Right lobe of liver (tissue), 6 donors: ENCODE measurements at regions not wholly inside any gene's neighbourhood (a gene's known extent, or its start where the extent isn't known, plus 50 kb on each side); places are given as distances from the start of the nearest gene placed in this dataset.

Experiments
- ATAC-seq, 4 donors: fragments of 200-7000 bp; cut with Tn5 transposase; one replicate each; pipeline ENCODE4 v1.9.1; 2020; ENCODE audit warnings: mild to moderate bottlenecking in 4 of 4, moderate library complexity in 4 of 4
- DNase-seq, 3 donors: peaks; one replicate each; pipeline ENCODE4 v3.0.0-alpha.2; 2020
- H3K27ac ChIP-seq, 3 donors: fragments of 200-600 bp; one replicate each; pipeline ENCODE4 v1.8.0; 2022
- H3K27me3 ChIP-seq, 2 donors: fragments of 200-600 bp; one replicate each; pipeline ENCODE4 v1.8.0; 2022
- H3K36me3 ChIP-seq, 4 donors: fragments of 200-600 bp; sonication (generic) in 1 of 4; one replicate each; pipeline versions ENCODE4 v1.5.1 to v1.8.0; 2017 to 2022; ENCODE audit warnings: control low read depth in 1 of 4
- H3K4me1 ChIP-seq, 4 donors: fragments of 200-600 bp; sonication (generic) in 1 of 4; one replicate each; pipeline versions ENCODE4 v1.5.1 to v1.8.0; 2017 to 2022; ENCODE audit warnings: control low read depth in 1 of 4
- H3K4me3 ChIP-seq, 3 donors: fragments of 200-600 bp; one replicate each; pipeline ENCODE4 v1.8.0; 2022
- H3K9me3 ChIP-seq, 4 donors: fragments of 200-600 bp; sonication (generic) in 1 of 4; one replicate each; pipeline versions ENCODE4 v1.5.1 to v1.8.0; 2017 to 2022; ENCODE audit warnings: control low read depth in 1 of 4
- POLR2A ChIP-seq: fragments of 450-650 bp; IDR thresholded peaks from one replicate; pipeline ENCODE4 v1.6.1; 2017; ENCODE audit warnings: antibody characterized with exemption, mild to moderate bottlenecking
- WGBS: methylation state at CpG from one replicate; pipeline ENCODE4 v1.1.6; 2018; ENCODE audit warnings: low coverage, low lambda C conversion rate; ENCODE audit not compliant: insufficient coverage; ENCODE audit errors: missing lambda C conversion rate; 5-methylcytosine and 5-hydroxymethylcytosine counted together
- intact Hi-C, 2 donors: fragments of 100-400 bp; cut with DNase I; formaldehyde crosslinking; loops; one replicate each; pipeline versions ENCODE4 v1.11.2 to v1.14.1; 2022
- TF ChIP-seq, protein P1 (sequence below), 4 donors: fragments of 200-600 bp in 3 of 4; fragments of 450-650 bp in 1 of 4; IDR thresholded peaks; one replicate each; pipeline versions ENCODE4 v1.5.1 to v1.8.0; 2016 to 2022; ENCODE audit warnings: antibody characterized with exemption in 4 of 4, mild to moderate bottlenecking in 2 of 4
- donor health status: DM: no; HTN: yes; CAD: no.
- donor health status: DM: no; HTN: no; CAD: no.
- donor health status: DM: no; HTN: no; CAD: no.
- donor health status: DM: no; HTN: yes; CAD: no.
- donor health status: DM: no; HTN: yes; CAD: no.

DNA sequence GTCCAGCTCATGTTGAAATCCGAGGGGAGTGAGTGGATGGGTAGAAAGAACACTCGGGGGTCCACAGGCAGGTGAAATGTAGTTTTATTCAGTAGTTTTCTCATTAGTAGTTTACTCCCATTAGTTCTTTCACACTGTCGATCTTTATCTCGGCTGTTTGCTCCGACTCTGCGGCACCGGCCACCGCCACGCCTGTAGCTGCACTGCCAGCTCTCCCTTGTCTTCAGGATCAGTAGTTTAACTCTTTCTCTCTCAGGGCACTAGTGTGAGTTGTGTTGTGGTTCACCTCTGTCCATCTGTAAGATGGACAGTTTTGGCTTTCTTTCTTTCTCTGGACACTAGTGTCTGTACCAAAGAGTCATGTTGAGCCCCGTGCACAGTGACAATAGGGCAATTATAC lies 195.7 kb downstream of the LMBRD1 start:
- 19% methylated on average over 10 of the region's 10 CpGs for WGBS
- H3K36me3 ChIP-seq = no peaks in the 10 kb centered on the region
- DNase-seq = no peak
- ATAC-seq = no peak
- no peak overlapping the region for H3K27ac ChIP-seq
- no peaks in the 10 kb centered on the region for H3K27me3 ChIP-seq
- intact Hi-C loops = no loop called here
- H3K4me3 ChIP-seq = no peak overlapping the region
- no peaks in the 10 kb centered on the region for H3K4me1 ChIP-seq
- H3K9me3 ChIP-seq = no peaks in the 10 kb centered on the region
- TF ChIP-seq POLR2A = no peak
- TF ChIP-seq, protein P1, sequence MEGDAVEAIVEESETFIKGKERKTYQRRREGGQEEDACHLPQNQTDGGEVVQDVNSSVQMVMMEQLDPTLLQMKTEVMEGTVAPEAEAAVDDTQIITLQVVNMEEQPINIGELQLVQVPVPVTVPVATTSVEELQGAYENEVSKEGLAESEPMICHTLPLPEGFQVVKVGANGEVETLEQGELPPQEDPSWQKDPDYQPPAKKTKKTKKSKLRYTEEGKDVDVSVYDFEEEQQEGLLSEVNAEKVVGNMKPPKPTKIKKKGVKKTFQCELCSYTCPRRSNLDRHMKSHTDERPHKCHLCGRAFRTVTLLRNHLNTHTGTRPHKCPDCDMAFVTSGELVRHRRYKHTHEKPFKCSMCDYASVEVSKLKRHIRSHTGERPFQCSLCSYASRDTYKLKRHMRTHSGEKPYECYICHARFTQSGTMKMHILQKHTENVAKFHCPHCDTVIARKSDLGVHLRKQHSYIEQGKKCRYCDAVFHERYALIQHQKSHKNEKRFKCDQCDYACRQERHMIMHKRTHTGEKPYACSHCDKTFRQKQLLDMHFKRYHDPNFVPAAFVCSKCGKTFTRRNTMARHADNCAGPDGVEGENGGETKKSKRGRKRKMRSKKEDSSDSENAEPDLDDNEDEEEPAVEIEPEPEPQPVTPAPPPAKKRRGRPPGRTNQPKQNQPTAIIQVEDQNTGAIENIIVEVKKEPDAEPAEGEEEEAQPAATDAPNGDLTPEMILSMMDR (IDR thresholded peaks at IDR 0.05) = no peak

DNA sequence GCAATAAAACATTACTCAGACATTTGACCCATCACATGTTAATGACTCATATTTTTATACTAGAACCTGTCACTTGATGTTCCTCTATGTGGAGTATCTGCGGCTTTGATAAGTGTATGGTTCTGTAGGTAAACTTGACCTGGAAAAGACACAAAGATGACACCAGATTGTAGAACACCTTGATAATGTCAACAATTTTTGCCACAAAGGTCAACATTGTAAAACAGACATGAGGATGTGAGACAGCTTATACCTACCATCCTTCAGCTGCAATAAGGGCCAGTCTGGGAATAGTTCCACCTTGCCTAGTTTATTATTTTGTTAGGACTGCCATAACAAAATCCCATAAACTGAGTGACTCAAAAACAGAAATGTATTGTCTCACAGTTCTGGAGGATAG lies 202.4 kb downstream of the LMBRD1 start:
- H3K27me3 ChIP-seq = no peaks in the 10 kb centered on the region
- TF ChIP-seq, protein P1 (IDR thresholded peaks at IDR 0.05) = no peak
- TF ChIP-seq POLR2A = no peak
- H3K4me1 ChIP-seq = no peaks in the 10 kb centered on the region
- DNase-seq = no peak
- H3K36me3 ChIP-seq = no peaks in the 10 kb centered on the region
- intact Hi-C loops = no loop called here
- no peaks in the 10 kb centered on the region for H3K9me3 ChIP-seq
- 64% methylated on average over 1 of the region's 1 CpG for WGBS
- no peak for ATAC-seq
- H3K4me3 ChIP-seq = no peak overlapping the region
- H3K27ac ChIP-seq = no peak overlapping the region

DNA sequence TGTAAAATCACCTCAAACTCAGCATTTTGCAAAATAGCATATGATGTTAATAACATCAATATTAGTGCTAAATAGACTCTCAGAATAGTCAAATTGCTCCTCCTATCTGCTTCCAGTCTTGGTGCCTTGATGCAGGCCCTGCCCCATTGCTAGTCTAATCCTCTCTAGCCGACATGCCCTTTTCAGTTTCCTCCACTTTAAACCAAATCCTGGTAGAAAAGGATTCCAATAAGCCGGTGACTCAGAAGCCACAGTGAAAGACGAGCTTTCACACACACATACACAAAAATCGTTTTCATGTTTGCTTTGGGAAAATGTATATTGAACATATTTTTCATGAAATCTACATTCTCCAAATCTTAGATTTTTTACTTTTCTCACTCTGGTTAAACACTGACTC lies 203.1 kb downstream of the LMBRD1 start:
- intact Hi-C loops = no loop called here
- TF ChIP-seq, protein P1 (IDR thresholded peaks at IDR 0.05) = no peak
- TF ChIP-seq POLR2A = no peak
- no peak for DNase-seq
- Histone ChIP-seq H3K27me3 (no peaks in the 10 kb centered on the region), H3K9me3 (no peaks in the 10 kb centered on the region), H3K36me3 (no peaks in the 10 kb centered on the region), H3K4me1 (no peaks in the 10 kb centered on the region), H3K4me3 (no peak overlapping the region), H3K27ac (no peak overlapping the region)
- no peak for ATAC-seq
- 67% methylated on average over 4 of the region's 4 CpGs for WGBS

DNA sequence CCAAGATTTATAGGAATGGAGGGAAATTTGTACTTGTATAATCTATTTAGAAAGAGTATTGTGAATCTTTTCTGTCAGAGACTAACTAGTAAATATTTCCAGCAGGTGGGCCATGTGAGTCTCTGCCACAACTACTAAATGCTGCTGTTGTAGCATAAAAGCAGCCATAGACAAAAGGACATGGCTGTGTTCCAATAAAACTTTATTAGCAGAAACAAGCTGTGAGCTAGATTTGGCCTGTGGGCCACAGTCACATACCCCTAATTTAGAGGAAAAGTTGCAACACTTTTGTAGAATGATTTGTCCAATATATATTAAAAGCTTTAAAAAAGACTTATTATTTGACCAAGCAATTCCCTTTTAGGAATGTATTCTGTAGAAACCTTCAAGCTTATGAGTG lies 207.2 kb downstream of the LMBRD1 start:
- ATAC-seq (no peak), DNase-seq (no peak)
- no peak overlapping the region for H3K4me3 ChIP-seq
- H3K27ac ChIP-seq = no peak overlapping the region
- H3K27me3 ChIP-seq = no peaks in the 10 kb centered on the region
- no peaks in the 10 kb centered on the region for H3K4me1 ChIP-seq
- H3K9me3 ChIP-seq = no peaks in the 10 kb centered on the region
- TF ChIP-seq, protein P1 (IDR thresholded peaks at IDR 0.05) = no peak
- TF ChIP-seq POLR2A = no peak
- no peaks in the 10 kb centered on the region for H3K36me3 ChIP-seq
- intact Hi-C loops = no loop called here
